HG02798 (cell line): ENCODE measurements at regions not wholly inside any gene's neighbourhood (a gene's known extent, or its start where the extent isn't known, plus 50 kb on each side); places are given as distances from the start of the nearest gene placed in this dataset.

ENCODE experiments used
- ATAC-seq: cut with Tn5 transposase; IDR thresholded peaks from one replicate; pipeline ENCODE4 v1.9.1; 2021; ENCODE audit warnings: mild to moderate bottlenecking; ENCODE audit not compliant: unreplicated experiment, poor library complexity

DNA sequence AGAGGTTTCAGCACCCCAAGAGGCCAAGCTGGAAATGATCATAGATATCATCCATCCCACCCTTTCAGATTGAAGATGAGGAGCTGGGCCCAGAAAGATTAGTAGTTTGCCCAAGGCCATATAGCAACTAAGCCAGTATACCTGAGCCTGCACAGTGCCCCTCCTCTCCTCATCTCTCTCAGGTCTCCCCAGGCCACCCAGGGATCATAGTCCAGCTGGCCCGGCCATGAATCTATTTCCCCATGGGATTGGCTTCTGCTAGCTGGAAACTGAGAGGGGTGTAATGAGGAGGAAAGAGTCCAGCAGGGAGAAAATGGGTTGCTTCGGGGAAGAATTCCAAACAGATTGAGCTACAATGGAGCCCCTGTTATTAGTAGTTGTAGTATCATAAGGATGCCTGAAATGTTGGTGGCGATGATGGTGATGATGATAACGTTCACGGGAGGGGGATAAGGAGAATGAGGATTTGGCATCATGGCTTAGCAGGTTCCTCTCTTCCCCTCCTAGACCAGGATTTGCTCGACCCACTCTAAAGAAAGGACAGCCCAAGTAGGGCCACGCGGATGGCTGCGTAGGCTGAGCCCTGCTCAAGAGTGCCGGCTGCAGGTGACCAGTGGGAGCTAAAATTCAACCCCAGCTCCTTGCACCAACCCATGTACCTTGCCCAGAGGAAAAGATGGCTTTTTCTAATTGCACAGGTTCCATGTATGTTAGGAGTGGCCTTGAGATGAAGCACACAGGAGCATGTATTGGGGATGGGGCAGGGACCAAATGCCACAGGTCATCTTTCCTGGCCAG, 117.8 kb upstream of the PJA1 start:
- no peak for ATAC-seq

DNA sequence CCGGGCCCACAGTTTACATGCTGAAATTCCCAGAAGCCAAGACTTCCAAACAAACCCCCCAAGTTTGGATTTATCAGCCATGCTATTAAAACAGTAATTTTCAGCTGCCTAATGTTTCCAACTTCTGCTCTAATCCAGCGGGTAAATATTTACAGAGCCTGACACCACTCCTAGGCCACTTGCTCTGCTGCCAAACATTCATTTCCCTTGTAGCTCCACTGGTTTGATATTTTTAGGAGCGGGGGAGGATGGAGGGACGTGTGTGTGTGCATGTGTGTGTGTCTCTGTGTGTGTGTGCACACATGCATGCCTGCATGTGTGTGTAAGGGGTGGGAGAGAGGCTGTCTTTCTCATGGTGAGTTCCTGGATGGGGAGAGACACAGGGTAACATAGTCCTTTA, 115.7 kb upstream of the PJA1 start:
- no peak for ATAC-seq

GRCh38 chrX:69279234-69279633, 114.0 kb upstream of the PJA1 start:
- no peak for ATAC-seq

DNA sequence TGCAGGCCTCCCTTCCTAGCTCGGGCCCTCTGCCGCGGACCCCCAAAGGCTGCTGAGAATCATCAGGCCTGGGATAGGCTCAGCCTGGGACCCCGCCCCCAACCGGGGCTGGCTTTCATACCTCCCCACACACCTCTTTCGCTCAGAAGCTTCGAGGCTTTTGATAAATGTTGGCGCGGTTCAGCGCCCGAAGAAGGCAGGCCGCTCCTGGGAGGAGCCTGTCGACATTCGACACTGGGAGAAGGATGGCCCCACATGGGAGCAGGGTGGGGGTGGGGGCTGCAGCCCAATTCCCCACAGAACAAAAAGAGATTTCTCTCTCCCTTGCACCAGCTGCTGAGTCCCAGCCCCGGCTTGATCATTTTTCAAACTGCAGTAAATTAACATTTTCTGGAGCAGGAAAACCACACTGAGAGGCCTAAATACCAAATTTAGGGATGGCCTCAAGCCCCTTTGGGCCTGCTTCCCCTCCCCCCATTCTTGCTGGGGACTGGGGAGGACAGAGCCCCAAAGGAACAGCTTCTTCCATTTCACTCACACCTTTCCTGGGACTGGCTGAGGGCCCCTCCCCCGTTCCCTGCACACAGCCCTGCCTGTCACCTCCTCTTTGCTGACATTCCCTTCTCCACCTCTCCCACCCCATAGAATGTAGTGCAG, 112.9 kb upstream of the PJA1 start:
- no peak for ATAC-seq

DNA sequence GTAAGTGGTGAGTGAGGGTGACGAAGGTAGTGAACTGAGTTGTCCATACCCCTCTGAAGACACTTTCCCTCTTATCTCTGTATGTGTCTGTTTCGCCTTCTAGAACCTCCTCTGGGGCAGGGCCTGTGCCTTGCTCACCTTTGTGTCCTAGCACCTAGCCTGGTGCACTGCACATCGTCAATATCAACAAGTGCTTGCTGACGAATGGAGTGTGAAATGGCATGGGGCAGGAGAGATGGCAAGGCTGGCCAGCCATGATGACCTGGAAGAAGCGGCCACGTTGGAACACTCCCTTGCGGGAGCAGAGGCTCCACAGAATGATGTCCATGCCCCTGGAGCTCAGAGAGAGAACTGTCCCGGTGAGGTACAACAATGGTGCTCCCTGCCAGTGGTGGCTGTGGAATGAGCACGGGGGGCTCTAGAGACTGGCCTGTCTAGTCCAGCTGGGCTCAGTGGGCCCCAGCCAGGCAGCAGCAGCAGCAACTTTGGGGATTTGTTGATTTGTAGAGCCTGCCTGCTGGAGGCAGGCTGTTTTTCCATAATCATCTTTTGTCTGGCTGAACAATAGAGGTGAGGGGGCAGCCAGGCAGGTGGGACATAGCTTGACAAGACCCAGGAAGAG, 112.2 kb upstream of the PJA1 start:
- no peak for ATAC-seq

- no peak for ATAC-seq
Observed at GRCh38 chrX:69268611-69269010, 103.4 kb upstream of the PJA1 start.

GRCh38 chrX:69264158-69264581, 98.9 kb upstream of the PJA1 start:
- ATAC-seq, result no peak

- ATAC-seq, result no peak
Observed at GRCh38 chrX:69263251-69263820, 98.1 kb upstream of the PJA1 start.

- ATAC-seq, result no peak
Observed at GRCh38 chrX:69262036-69262936, 97.0 kb upstream of the PJA1 start.

DNA sequence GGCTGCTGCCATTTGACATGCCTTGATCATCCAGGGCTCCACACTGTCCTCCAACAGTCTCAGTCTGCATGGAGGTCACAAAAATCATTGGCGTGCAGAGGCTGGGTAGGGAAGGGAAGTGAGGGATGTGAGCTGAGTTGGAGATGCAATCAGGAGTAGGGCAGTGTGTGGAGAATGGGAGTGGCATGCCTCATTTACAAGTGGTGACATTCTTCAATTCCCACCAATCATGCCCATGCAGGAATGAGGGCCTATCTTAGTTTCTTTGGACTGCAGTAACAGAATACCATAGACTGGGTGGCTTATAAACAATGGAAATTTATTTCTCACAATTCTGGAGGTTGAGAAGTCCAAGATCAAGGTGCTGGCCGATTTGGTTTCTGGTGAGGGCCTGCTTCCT, 94.9 kb upstream of the PJA1 start:
- no peak for ATAC-seq

GRCh38 chrX:69258893-69259292, 93.6 kb upstream of the PJA1 start:
- no peak for ATAC-seq

DNA sequence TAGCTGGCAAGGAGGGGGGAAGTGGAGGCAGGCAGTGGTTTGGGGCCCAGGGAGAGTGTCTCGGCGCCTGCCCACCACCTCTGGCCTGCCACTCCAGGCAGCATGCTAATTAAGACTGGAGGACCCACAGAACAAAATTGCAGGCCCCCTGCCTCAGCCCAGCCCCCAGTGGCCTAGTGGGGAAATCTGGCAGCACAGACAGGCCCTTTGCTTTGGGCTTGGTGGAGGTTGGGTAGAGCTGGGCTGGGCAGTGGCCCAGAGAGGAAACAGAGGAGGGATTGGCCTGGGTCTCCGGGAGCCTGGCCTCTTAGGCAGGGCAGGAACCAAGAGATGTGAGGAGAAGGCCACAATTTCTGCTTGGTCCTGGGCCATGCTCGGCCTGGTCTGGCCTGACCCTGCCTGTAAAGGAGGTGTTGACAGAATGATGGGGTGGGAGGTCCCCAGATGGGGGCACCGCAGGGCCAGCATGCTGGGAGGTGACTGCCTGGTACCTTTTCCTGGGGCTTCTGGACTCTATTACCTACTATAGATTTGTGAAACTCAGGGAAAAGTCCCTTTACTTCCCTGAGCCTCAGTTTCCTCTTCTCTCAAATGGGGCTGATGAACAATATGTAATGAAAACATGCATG, 92.4 kb upstream of the PJA1 start:
- ATAC-seq, result no peak

- ATAC-seq, result no peak
Observed at GRCh38 chrX:69256291-69256565, 91.0 kb upstream of the PJA1 start.

DNA sequence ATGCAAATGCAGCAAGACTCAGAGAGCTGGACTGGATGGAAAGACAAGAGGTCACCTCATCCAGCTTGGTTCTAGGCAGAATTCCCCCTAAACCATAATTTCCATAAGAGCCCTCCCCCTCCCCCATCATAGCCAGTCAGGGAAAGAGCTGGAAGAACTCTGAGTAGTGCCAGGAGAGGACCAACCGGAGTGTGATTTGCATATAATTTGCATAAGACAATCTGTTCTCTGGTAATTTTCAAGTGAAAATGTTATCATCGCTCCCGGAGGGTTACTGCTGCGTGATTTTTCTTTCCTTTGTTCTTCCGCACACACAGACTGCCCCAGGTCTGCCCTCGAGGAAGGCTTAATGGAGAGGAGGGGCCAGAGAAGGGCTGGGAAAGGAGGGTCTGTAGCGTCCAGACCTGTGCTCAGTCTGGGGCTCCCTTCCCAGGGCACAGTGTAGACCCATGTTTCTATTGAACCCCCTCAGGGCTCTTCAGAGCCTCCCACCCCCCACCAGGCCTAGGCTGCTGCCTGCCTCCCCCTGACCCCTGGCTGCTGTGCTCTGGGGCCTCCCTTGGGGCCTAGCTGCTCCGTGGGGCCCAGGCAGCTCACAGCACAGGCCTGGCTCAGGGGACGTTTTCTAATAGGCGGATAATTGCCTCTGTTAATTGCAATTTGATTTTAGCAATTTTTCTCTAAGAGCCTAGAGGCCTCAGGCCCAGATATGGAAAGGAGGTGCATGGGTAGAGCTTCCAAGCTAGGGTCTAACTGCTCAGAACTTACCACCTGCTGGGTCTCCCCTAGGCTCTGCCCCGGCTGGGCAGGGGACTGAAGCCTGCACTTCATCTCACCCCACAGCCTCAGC, 90.4 kb upstream of the PJA1 start:
- no peak for ATAC-seq

GRCh38 chrX:69253821-69254220, 88.6 kb upstream of the PJA1 start:
- no peak for ATAC-seq

GRCh38 chrX:69243276-69243675, 78.0 kb upstream of the PJA1 start:
- ATAC-seq, result no peak

DNA sequence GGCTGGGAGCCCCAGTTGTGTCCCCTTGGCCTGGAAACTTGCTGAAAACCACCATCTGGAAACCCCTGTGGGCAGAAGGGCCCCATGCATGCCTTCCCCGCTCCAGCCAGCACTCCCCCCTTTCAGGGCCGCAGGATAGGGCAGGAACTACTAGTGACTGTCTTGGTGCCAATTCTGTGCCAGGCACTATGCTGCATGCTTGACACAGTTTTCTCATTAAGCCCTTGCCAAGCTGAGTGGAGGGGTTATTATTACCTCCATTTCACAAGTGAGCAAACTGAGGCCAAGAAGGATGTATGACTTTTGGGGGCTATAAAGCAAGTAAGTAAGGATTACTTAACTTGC, 73.6 kb upstream of the PJA1 start:
- no peak for ATAC-seq

DNA sequence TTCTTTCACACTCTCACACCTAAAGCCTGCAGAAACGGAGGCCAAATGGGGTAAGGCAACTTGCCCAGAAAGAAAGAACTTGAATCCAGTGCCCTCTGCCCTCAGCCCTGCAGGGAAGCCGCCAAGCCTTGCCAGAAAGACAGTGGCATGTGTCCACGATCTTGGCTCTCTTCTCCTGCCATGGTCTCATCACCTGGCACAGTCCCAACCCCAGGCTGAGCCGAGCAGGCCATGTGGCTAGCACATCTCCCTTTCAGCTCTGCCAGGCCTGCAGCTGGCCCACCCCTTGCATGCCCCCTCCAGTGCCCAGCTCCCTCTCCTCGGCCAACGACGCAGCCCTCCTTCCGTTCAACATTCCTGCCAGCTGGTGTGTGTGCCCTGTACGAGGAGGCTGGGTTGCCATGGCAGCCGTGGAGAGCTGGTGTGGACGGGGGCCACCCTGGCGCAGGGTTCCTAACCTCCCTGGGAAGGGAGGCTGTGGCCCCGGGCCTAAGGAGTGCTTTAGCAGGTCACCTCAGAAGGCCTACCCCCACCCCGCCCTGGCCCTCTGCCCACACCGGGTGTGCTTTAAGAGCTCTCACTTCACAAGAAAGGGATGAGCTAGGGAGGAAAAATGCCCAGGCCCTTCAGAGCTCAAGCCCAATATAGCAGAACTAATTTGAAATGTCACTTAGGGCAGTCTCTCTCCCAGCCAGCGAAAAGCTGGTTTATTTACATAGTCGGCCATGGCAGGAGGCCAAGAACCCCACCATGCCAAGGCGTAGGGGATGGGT, 73.0 kb upstream of the PJA1 start:
- no peak for ATAC-seq

DNA sequence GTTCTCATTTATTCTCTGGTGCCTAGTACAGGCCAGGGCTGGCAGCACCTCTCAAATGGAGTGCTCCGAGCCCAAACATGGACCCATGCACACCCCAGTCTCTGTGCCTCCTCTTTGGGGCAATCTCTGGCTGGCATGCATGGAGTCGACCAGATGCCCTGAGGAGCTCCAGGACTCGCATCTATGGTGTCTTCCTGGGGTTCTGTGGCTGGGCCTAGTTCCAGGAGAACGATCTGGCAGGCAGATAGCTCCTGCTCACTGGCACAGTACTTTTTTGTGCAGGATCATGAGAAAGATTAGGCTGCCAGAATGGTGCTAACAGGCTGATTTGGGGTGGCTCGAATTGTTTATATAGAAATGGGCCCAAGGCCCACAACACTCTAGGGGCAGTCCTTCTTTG, 72.0 kb upstream of the PJA1 start:
- no peak for ATAC-seq
